Mammary epithelial cell (primary cell): ENCODE measurements at regions not wholly inside any gene's neighbourhood (a gene's known extent, or its start where the extent isn't known, plus 50 kb on each side); places are given as distances from the start of the nearest gene placed in this dataset.

Source experiments
- CTCF ChIP-seq, 2 donors: IDR thresholded peaks in 1 of 2; conservative IDR thresholded peaks in 1 of 2; 2 replicates each; pipeline ENCODE4 v1.5.1; 2011 to 2012; ENCODE audit warnings: inconsistent platforms in 2 of 2, low read length in 2 of 2, mild to moderate bottlenecking in 2 of 2, control low read depth in 1 of 2, low read depth in 1 of 2; ENCODE audit not compliant: insufficient read depth in 1 of 2; ENCODE audit errors: extremely low read depth in 1 of 2
- EZH2 ChIP-seq: IDR thresholded peaks from 2 replicates; pipeline ENCODE4 v1.6.1; 2012; ENCODE audit warnings: low read length, inconsistent platforms, borderline replicate concordance

DNA sequence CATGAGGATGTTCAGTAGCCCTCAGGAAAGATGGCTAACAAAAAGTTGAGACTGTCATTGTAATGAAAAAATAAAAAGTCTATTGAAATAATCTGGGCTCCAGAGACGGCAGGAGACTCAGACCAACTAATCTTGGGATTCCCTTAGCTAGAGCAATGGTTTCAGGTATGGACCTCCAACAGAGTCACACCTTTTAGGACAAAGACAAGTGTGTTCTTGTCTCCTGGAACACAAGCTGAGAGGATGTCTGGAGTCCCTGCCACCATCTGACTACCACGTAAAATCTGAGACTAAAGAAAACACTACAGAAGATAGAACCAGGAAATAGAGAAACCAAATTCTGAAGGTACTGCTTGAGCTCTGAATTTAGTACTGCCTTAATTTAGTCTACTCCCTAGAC lies 103.3 kb upstream of the RBBP8 start:
- no peak for TF ChIP-seq CTCF (conservative IDR thresholded peaks at IDR 0.05 in 1 of 2, IDR thresholded peaks at IDR 0.05 in 1 of 2; ENCODE audit: extremely low read depth in 1 of 2, insufficient read depth in 1 of 2, low read depth in 1 of 2, low read length in 2 of 2)
- no peak for TF ChIP-seq EZH2
